B cell (primary cell): ENCODE measurements at regions not wholly inside any gene's neighbourhood (a gene's known extent, or its start where the extent isn't known, plus 50 kb on each side); places are given as distances from the start of the nearest gene placed in this dataset.

Experiments
- ATAC-seq: fragments of 200-7000 bp; cut with Tn5 transposase; one replicate; pipeline ENCODE4 v1.10.0; 2021; ENCODE audit warnings: low read depth, mild to moderate bottlenecking, moderate number of reproducible peaks, moderate library complexity
- CTCF ChIA-PET: fragments of 350-600 bp; sonication (Branson Sonifier 250); formaldehyde crosslinking; loops from one replicate; lab custom pipeline; 2021; ENCODE audit warnings: antibody characterized with exemption, inconsistent platforms; lab: Charles Lee
- POLR2A ChIA-PET: fragments of 350-600 bp; sonication (Branson Sonifier 250); formaldehyde crosslinking; loops from one replicate; lab custom pipeline; 2021; ENCODE audit warnings: antibody characterized with exemption; lab: Charles Lee
- DNase-seq: peaks from one replicate; pipeline ENCODE4 v3.0.0; 2013
- H2AFZ ChIP-seq: 2 replicates; pipeline ENCODE4 v1.6.1; 2012; ENCODE audit warnings: mild to moderate bottlenecking, low read depth, low read length; ENCODE audit not compliant: insufficient read depth, poor library complexity, severe bottlenecking
- H3K27ac ChIP-seq, 2 donors: 1 replicate in 1 of 2; 2 replicates in 1 of 2; pipeline ENCODE4 v1.5.1; 2012 to 2013; ENCODE audit warnings: low read length in 2 of 2, mild to moderate bottlenecking in 2 of 2, moderate library complexity in 1 of 2
- H3K27me3 ChIP-seq, 4 experiments: fragments of 200-600 bp in 1 of 4; sonication (generic) in 1 of 4; replicated peaks in 1 of 4; 1 replicate in 2 of 4; 2 replicates in 2 of 4; pipeline versions ENCODE4 v1.6.1 to v1.7.0; 2013 to 2016; ENCODE audit warnings: low read length in 3 of 4, mild to moderate bottlenecking in 2 of 4, mixed read lengths in 1 of 4, moderate library complexity in 1 of 4; ENCODE audit not compliant: insufficient read depth in 4 of 4, control insufficient read depth in 3 of 4; ENCODE audit errors: control extremely low read depth in 1 of 4
- H3K36me3 ChIP-seq, 2 experiments: replicated peaks in 1 of 2; 1 replicate in 1 of 2; 2 replicates in 1 of 2; pipeline versions ENCODE4 v1.6.1 to v1.7.1; 2013; ENCODE audit warnings: low read length in 1 of 2; ENCODE audit not compliant: insufficient read depth in 2 of 2, control insufficient read depth in 1 of 2; ENCODE audit errors: control extremely low read depth in 1 of 2, extremely low read depth in 1 of 2
- H3K4me1 ChIP-seq, 2 donors: fragments of 200-600 bp in 1 of 2; sonication (generic) in 1 of 2; 1 replicate in 1 of 2; 2 replicates in 1 of 2; pipeline versions ENCODE4 v1.5.1 to v1.6.1; 2013 to 2017; ENCODE audit warnings: low read length in 2 of 2; ENCODE audit not compliant: control insufficient read depth in 2 of 2, insufficient read depth in 2 of 2
- H3K4me2 ChIP-seq: replicated peaks from 2 replicates; pipeline ENCODE3; 2012; ENCODE audit warnings: mild to moderate bottlenecking, low read depth, low read length; ENCODE audit not compliant: poor library complexity, severe bottlenecking
- H3K4me3 ChIP-seq, 5 experiments: fragments of 200-600 bp in 1 of 5; sonication (generic) in 1 of 5; 1 replicate in 3 of 5; 2 replicates in 2 of 5; pipeline versions ENCODE4 v1.5.1 to v1.7.0; 2011 to 2016; ENCODE audit warnings: low read length in 4 of 5, mild to moderate bottlenecking in 4 of 5, low read depth in 2 of 5, control low read depth in 1 of 5, moderate library complexity in 1 of 5; ENCODE audit not compliant: insufficient read depth in 1 of 5; ENCODE audit errors: control extremely low read depth in 1 of 5, extremely low read depth in 1 of 5
- H3K79me2 ChIP-seq: fragments of 200-600 bp; sonication (generic); one replicate; pipeline ENCODE4 v1.6.0; 2016; ENCODE audit warnings: low read length; ENCODE audit not compliant: control insufficient read depth, insufficient read depth
- H3K9ac ChIP-seq: fragments of 200-600 bp; sonication (generic); 2 replicates; pipeline ENCODE4 v1.6.1; 2017; ENCODE audit warnings: mild to moderate bottlenecking, low read length, moderate library complexity
- H3K9me3 ChIP-seq, 3 donors: one replicate each; pipeline versions ENCODE4 v1.6.1 to v1.7.1; 2013; ENCODE audit warnings: low read length in 2 of 3; ENCODE audit not compliant: control insufficient read depth in 2 of 3, insufficient read depth in 1 of 3; ENCODE audit errors: control extremely low read depth in 1 of 3
- H4K20me1 ChIP-seq: 2 replicates; pipeline ENCODE4 v1.6.0; 2012; ENCODE audit warnings: mild to moderate bottlenecking, low read length; ENCODE audit not compliant: insufficient read depth, control insufficient read depth, poor library complexity, severe bottlenecking
- H3K27ac Mint-ChIP-seq: one replicate; pipeline ENCODE4 v1.8.0; 2021; ENCODE audit warnings: mixed read lengths
- H3K27me3 Mint-ChIP-seq: one replicate; pipeline ENCODE4 v1.8.0; 2021; ENCODE audit warnings: mixed read lengths
- H3K4me1 Mint-ChIP-seq: one replicate; pipeline ENCODE4 v1.8.0; 2021; ENCODE audit warnings: mixed read lengths
- H3K4me3 Mint-ChIP-seq: one replicate; pipeline ENCODE4 v1.8.0; 2021; ENCODE audit warnings: mixed read lengths
- H3K9me3 Mint-ChIP-seq: one replicate; pipeline ENCODE4 v1.8.0; 2022; ENCODE audit warnings: mixed read lengths; ENCODE audit not compliant: insufficient read depth
- EZH2 ChIP-seq: IDR thresholded peaks from 2 replicates; pipeline ENCODE4 v1.6.1; 2012; ENCODE audit warnings: borderline replicate concordance, low read depth, mild to moderate bottlenecking, moderate library complexity, low read length; ENCODE audit not compliant: insufficient read depth, poor library complexity, severe bottlenecking
- WGBS: methylation state at CpG from one replicate; pipeline ENCODE4 v1.1.5; 2013; ENCODE audit warnings: missing lambda C conversion rate; ENCODE audit not compliant: insufficient coverage; 5-methylcytosine and 5-hydroxymethylcytosine counted together
- intact Hi-C: fragments of 100-400 bp; cut with micrococcal nuclease; formaldehyde crosslinking; loops from one replicate; pipeline ENCODE4 v1.10.0; 2022
- TF ChIP-seq, protein P1 (sequence below): fragments of 200-600 bp; IDR thresholded peaks from one replicate; pipeline ENCODE4 v1.8.0; 2022; ENCODE audit warnings: antibody characterized with exemption, mild to moderate bottlenecking

DNA sequence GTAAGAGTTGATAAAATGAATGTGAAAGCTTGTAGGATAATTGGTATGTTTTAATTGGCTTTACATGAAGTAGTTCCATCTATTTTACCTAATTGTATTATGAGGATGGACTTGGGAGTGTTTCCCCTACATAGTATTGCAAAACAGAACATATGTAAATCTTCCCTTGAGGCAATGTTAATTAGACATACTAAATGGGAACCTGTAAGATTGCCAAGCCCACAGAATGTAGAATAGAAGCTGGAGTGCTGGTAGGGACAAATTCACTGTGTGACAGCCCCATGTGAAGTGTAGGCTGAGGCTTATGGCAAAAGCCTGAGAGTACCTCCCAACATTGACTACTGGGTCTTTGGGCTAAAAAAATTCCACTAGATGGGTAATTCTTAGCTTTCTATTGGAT lies 615.0 kb upstream of the AMOT start:
- ATAC-seq: no peak
- H3K27me3 ChIP-seq: no peaks in the 10 kb centered on the region
- no peaks in the 10 kb centered on the region for H3K4me1 ChIP-seq
- Mint-ChIP-seq H3K9me3 (no peaks in the 10 kb centered on the region), H3K27me3 (no peaks in the 10 kb centered on the region), H3K27ac (no peak overlapping the region), H3K4me1 (no peaks in the 10 kb centered on the region), H3K4me3 (no peak overlapping the region)
- H3K9ac ChIP-seq: no peak overlapping the region
- no peak overlapping the region for H3K4me2 ChIP-seq
- no peak overlapping the region for H3K4me3 ChIP-seq
- ChIA-PET POLR2A (no interaction called here), CTCF (no interaction called here)
- no peak overlapping the region for H3K27ac ChIP-seq
- H3K36me3 ChIP-seq: no peaks in the 10 kb centered on the region
- no peaks in the 10 kb centered on the region for H3K9me3 ChIP-seq
- DNase-seq: no peak
- no peaks in the 10 kb centered on the region for H4K20me1 ChIP-seq
- H3K79me2 ChIP-seq: no peaks in the 10 kb centered on the region
- TF ChIP-seq EZH2: no peak
- TF ChIP-seq, protein P1, sequence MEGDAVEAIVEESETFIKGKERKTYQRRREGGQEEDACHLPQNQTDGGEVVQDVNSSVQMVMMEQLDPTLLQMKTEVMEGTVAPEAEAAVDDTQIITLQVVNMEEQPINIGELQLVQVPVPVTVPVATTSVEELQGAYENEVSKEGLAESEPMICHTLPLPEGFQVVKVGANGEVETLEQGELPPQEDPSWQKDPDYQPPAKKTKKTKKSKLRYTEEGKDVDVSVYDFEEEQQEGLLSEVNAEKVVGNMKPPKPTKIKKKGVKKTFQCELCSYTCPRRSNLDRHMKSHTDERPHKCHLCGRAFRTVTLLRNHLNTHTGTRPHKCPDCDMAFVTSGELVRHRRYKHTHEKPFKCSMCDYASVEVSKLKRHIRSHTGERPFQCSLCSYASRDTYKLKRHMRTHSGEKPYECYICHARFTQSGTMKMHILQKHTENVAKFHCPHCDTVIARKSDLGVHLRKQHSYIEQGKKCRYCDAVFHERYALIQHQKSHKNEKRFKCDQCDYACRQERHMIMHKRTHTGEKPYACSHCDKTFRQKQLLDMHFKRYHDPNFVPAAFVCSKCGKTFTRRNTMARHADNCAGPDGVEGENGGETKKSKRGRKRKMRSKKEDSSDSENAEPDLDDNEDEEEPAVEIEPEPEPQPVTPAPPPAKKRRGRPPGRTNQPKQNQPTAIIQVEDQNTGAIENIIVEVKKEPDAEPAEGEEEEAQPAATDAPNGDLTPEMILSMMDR: no peak
- intact Hi-C loops: no loop called here
- no peak overlapping the region for H2AFZ ChIP-seq

DNA sequence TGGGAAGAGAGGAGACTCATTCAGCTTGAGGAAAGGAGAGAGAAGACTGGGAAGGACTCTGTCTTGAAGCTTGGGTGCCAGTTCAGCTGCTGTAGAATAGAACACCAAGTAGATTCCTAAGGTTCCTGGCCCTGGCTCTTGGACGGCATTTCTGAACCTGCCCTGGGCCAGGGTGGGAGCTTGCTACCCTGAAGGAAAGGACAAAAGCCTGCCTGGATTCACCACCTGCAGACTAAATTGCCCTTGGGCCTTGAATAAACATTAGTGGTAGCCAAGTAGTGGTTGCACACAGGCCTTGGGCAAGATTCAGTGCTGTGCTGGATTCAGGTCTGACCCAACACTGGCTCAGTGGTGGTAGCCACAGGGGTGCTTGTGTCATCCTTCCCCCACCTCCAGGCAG lies 588.4 kb upstream of the AMOT start:
- TF ChIP-seq, protein P1: no peak
- no peak for TF ChIP-seq EZH2
- no peak overlapping the region for H3K27ac ChIP-seq
- H3K27me3 ChIP-seq: no peaks in the 10 kb centered on the region
- no peaks in the 10 kb centered on the region for H3K4me1 ChIP-seq
- Mint-ChIP-seq H3K27me3 (no peaks in the 10 kb centered on the region), H3K4me1 (no peaks in the 10 kb centered on the region), H3K27ac (no peak overlapping the region), H3K9me3 (peaks cover 5% of the 10 kb centered on the region), H3K4me3 (no peak overlapping the region)
- H3K36me3 ChIP-seq: no peaks in the 10 kb centered on the region
- ChIA-PET POLR2A (no interaction called here), CTCF (no interaction called here)
- no peaks in the 10 kb centered on the region for H4K20me1 ChIP-seq
- no peak overlapping the region for H3K4me3 ChIP-seq
- H3K79me2 ChIP-seq: no peaks in the 10 kb centered on the region
- H3K9me3 ChIP-seq: no peaks in the 10 kb centered on the region
- no peak overlapping the region for H3K9ac ChIP-seq
- ATAC-seq (no peak), DNase-seq (no peak)
- H2AFZ ChIP-seq: no peak overlapping the region
- 100% methylated on average over 1 of the region's 1 CpG for WGBS
- H3K4me2 ChIP-seq: no peak overlapping the region
- intact Hi-C loops: no loop called here
